CD4-positive, alpha-beta T cell treated with Interferon gamma for 1 hour (primary cell): ENCODE measurements at regions not wholly inside any gene's neighbourhood (a gene's known extent, or its start where the extent isn't known, plus 50 kb on each side); places are given as distances from the start of the nearest gene placed in this dataset.
"Not testable (repeated sequence)": the region's sequence is repeated elsewhere in the genome, so short reads cannot be mapped to it uniquely, and the experiment has no call there.

Experiments
- DNase-seq: peaks from one replicate; pipeline ENCODE4 v3.0.0-alpha.2; 2020

DNA sequence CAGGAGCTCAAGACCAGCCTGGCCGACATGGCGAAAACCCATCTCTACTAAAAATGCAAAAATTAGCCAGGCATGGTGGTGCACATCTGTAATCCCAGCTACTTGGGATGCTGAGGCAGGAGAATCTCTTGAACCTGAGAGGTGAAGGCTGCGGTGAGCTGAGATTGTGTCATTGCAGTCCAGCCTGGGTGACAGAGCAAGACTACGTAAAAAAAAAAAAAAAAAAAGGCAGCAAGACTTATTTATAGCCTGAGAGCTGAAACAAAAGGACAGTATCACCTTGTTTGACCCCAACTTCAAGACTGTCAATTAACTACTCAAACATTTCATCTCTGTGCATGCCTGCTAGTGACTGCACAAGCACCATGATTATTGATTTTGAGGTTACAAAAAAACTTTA, 478.9 kb upstream of the GBE1 start:
- DNase-seq, result no peak

- DNase-seq, result no peak
Measured at GRCh38 chr3:82236257-82236656, 474.8 kb upstream of the GBE1 start.

- no peak for DNase-seq
Measured at GRCh38 chr3:82229397-82229796, 468.0 kb upstream of the GBE1 start.

DNA sequence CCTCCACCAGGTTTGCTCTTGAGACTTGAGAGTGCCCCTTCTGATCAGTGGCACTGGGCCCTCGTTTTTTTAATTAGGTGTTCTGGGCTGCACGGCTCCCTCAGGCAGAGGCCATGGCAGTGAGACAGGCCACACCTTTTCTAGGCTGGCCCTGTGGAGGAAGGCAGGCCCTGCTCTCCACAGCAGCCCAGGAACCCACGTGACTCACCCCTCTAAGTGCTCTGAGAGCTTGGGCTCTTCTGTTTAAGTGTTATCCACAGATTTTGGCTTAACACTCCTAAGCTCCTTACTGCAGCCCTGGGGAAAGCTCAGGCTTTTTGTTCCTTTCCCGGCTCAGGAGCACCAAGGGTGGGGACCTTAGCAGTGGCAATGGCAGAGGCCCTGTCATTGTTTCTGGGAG, 463.2 kb upstream of the GBE1 start:
- DNase-seq, result no peak

DNA sequence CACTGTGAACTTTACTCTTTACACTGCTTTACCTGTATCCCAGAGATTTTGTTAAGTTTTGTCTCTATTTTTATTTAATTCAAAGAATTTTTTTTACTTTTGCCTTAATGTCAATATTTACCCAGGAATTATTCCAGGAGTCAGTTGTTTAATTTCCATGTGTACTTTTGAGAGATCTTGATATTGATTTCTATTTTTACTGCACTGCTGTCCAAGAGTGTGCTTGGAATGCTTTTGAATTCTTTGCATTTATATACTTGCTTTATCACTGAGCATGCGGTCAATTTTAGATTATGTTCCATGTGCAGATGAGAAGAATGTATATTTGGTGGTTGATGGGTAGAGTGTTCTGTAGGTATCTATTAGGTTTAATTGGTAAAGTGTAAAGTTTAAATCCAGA, 461.0 kb upstream of the GBE1 start:
- no peak for DNase-seq

GRCh38 chr3:82217571-82217970, 456.1 kb upstream of the GBE1 start:
- DNase-seq, result no peak

DNA sequence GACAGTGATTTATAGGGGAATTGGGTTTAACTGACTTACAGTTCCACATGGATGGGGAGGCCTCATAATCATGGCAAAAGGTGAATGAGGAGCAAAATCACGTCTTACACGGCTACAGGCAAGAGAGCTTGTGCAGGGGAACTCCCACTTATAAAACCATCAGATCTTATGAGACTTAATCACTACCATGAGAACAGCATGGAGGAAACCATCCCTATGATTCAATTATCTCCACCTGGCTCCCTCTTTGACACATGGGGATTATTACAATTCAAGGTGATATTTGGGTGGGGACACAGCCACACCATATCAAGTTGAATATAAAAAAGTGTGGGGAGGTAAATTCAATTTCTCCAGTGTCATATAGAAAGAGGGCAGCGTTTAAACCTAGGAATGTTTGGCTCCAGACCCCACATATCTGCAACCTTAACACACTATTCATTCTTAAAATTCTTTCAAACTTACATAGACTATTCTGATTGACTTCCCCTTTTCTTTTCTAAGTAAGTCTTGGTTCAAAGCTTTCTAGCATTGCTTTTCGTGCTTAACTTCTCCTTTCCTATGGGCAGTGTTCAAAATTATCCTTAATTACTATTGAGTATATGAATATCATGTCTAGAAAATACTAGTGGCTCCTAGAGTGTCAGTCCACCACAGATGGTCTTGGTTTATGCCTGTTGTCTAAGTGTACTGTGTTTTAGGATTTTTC, 446.7 kb upstream of the GBE1 start:
- no peak for DNase-seq

GRCh38 chr3:82202269-82202668, 440.8 kb upstream of the GBE1 start:
- no peak for DNase-seq

- DNase-seq, result no peak
Measured at GRCh38 chr3:82201316-82201715, 439.9 kb upstream of the GBE1 start.

GRCh38 chr3:82198009-82198408, 436.6 kb upstream of the GBE1 start:
- no peak for DNase-seq

DNA sequence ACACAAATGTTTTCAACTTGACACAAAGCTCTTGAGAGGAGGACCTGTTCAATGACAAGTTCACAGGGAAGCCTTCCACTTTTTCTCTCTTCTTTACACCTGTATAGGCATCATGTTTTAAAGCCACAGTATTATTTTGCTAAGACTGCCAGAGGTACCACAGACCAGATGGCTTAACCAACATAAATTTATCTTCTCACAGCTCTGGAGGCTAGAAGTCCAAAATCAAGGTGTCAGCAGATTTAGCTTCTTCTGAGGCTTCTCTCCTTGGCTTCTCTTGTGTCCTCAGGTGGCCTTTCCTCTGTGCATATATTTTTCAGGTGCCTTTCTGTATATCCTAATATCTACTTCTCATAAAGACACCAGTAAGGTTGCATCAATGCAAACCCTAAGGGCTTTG, 435.2 kb upstream of the GBE1 start:
- DNase-seq, result no peak

DNA sequence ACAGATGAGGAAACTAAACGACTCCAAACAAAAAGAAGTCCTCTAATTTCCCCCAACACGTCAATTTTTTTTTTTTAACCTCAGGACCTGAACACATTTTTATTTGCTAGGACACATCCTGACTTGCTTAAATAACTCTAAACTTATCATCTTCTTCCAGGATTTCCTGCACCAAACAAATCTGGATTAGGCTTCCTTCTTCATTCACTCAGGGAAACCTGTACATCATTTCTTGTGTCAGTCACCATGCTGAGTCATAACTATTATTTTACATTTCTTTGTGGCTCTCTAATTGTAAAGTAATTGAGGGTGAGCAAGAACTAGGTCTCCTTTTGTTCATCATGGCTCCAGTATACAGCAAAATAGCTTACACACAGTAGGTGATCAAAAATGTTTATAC, 433.4 kb upstream of the GBE1 start:
- DNase-seq, result no peak

- DNase-seq, result no peak
Measured at GRCh38 chr3:82186017-82186416, 424.6 kb upstream of the GBE1 start.

DNA sequence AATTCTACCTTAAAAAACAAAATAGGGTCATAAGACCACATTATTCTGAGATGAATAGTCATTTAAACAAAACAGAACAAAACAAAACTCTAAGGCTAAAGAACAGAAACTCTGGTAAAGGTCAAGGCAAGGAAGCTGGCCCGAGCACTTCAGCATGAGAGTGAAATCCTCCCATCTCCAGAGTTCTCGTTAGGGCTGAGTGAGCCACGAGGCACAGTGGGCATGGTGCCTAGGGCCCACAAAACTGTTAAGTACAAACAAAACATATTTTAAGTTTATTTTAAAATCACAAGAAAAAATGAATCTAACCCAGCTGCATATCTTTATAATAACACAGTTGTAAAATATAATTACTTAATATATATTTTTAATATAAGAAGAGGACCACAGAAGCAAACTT, 417.8 kb upstream of the GBE1 start:
- no peak for DNase-seq

- DNase-seq, result no peak
Measured at GRCh38 chr3:82178291-82178690, 416.8 kb upstream of the GBE1 start.

GRCh38 chr3:82177774-82178173, 416.3 kb upstream of the GBE1 start:
- no peak for DNase-seq

DNA sequence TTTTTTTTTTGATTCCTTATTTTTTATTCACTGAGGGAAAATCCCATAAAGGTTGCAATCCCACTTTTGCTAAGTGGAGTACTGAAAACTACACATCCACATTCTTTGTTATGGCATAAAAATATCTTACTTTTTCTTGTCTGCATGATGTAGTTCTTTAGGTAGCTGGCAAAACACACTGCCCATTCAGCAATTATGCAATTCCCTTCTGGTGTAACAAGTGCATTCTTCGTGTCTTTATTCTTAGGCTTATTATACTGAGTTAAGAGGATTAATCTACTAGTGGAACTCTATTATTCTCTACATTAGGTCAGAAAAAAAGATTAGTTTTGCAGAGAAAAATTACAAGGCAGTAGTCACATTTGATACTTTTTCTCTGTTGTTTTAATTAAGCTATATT, 403.8 kb upstream of the GBE1 start:
- no peak for DNase-seq

DNA sequence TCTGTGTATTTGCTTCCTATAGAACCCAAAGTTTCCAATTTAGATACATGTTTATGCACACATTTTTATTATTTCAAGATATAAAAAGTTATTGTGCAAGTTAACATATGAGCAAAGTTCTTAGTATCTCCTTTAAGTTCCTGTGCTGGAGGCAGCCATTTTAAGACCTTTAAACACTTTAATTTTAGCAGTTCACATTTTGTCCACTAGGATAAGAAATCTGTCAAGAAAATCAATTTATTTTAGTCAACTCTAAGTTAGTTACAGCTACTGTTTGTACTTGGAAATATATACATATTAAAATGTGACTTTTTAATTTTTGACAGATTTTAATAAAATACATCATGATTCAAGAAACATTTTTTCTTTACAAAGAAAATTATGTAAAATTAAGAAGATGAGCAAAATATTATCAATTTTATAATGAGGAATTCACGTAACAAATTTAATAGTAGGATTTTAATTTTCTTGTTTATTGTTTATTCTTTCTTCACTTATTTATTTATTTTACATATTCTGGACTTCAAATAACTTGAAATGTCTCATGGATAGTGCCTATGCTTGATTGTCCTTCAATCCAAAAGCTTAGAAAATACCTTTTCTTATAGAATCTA, 402.6 kb upstream of the GBE1 start:
- no peak for DNase-seq

DNA sequence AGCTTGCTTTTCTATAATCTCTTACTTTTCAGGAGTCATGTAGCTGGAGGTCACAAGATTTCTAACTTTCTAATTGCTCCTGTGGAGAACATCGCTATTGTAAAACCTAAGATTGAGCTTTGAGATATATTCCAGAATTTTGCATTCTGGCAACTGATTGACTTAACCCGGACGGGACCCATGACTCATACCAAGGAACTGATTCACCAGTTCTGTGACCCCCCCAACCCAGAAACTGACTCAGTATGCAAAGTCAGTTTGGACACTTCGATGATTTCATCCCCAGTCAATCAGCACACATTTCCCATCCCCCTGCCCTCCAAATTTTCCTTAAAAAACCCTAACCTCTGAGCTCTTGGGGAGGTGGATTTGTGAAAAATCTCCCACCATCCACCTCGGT, 396.5 kb upstream of the GBE1 start:
- DNase-seq, result no peak

DNA sequence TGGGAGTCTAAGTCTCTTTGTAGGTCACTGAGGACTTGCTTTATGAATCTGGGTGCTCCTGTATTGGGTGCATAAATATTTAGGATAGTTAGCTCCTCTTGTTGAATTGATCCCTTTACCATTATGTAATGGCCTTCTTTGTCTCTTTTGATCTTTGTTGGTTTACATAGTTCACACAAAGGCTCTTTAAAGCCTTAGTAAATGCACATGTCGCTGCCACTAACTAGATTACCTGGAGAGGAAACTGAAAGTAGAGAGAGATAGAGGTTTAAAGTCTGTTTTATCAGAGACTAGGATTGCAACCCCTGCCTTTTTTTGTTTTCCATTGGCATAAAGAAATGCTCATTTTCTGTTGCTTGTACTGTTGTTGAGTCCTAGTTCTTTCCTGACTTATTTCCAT, 392.4 kb upstream of the GBE1 start:
- not testable (repeated sequence) for DNase-seq

DNA sequence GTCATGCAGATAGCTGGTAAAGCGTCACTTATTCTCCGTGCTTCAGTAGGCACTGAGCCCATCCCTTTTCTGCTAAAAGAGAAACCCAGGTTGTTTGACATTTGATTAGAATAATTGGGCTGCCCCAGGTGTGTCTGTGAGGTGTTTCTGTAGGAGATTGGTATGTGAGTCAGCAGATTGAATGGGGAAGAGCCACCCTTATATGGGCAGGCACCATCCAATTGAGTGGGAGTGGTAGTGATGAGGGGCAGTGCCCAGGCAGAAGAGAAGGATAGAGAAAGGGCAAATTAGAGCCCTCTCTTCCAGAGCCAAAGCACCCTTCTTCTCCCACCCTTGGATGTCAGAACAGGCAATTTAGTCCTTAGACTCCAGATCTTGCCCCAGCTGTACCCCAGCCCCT, 384.3 kb upstream of the GBE1 start:
- no peak for DNase-seq

- no peak for DNase-seq
Measured at GRCh38 chr3:82144811-82145210, 383.4 kb upstream of the GBE1 start.

GRCh38 chr3:82143661-82144412, 382.4 kb upstream of the GBE1 start:
- DNase-seq, result no peak

GRCh38 chr3:82141592-82141991, 380.1 kb upstream of the GBE1 start:
- no peak for DNase-seq
